GM23248 (cell line): ENCODE measurements at regions not wholly inside any gene's neighbourhood (a gene's known extent, or its start where the extent isn't known, plus 50 kb on each side); places are given as distances from the start of the nearest gene placed in this dataset.

Source experiments
- DNase-seq: peaks from one replicate; pipeline ENCODE4 v3.0.0-alpha.2; 2015
- H2AFZ ChIP-seq: fragments of 200-600 bp; sonication (generic); 2 replicates; pipeline ENCODE4 v1.6.1; 2016; ENCODE audit warnings: antibody characterized with exemption
- H3F3A ChIP-seq: fragments of 200-600 bp; sonication (generic); 2 replicates; pipeline ENCODE4 v1.6.1; 2016; ENCODE audit warnings: mild to moderate bottlenecking, antibody characterized with exemption, mixed run types; ENCODE audit not compliant: insufficient read depth
- H3K27ac ChIP-seq: fragments of 200-600 bp; sonication (generic); 2 replicates; pipeline ENCODE4 v1.5.1; 2016; ENCODE audit warnings: mild to moderate bottlenecking
- H3K27me3 ChIP-seq: fragments of 200-600 bp; sonication (generic); replicated peaks from 2 replicates; pipeline ENCODE4 v1.6.1; 2016; ENCODE audit warnings: mild to moderate bottlenecking; ENCODE audit not compliant: insufficient read depth
- H3K36me3 ChIP-seq: fragments of 200-600 bp; sonication (generic); 2 replicates; pipeline ENCODE4 v1.6.1; 2016; ENCODE audit warnings: low read depth, mild to moderate bottlenecking
- H3K4me1 ChIP-seq: fragments of 200-600 bp; sonication (generic); 2 replicates; pipeline ENCODE4 v1.6.1; 2016; ENCODE audit warnings: mild to moderate bottlenecking; ENCODE audit not compliant: insufficient read depth
- H3K4me2 ChIP-seq: fragments of 200-600 bp; sonication (generic); one replicate; pipeline ENCODE4 v1.6.1; 2016; ENCODE audit warnings: mild to moderate bottlenecking; ENCODE audit not compliant: unreplicated experiment
- H3K4me3 ChIP-seq: fragments of 200-600 bp; sonication (generic); 2 replicates; pipeline ENCODE4 v1.5.1; 2016; ENCODE audit warnings: mild to moderate bottlenecking
- H3K79me2 ChIP-seq: fragments of 200-600 bp; sonication (generic); 2 replicates; pipeline ENCODE4 v1.6.1; 2016; ENCODE audit warnings: mild to moderate bottlenecking; ENCODE audit not compliant: insufficient read depth
- H3K9ac ChIP-seq: fragments of 200-600 bp; sonication (generic); 2 replicates; pipeline ENCODE4 v1.6.1; 2016; ENCODE audit warnings: mild to moderate bottlenecking
- H3K9me2 ChIP-seq: fragments of 200-600 bp; sonication (generic); 2 replicates; pipeline ENCODE4 v1.6.1; 2016; ENCODE audit warnings: mixed run types, mild to moderate bottlenecking, moderate library complexity; ENCODE audit not compliant: insufficient read depth
- H3K9me3 ChIP-seq: fragments of 200-600 bp; sonication (generic); one replicate; pipeline ENCODE4 v1.6.1; 2017; ENCODE audit warnings: low read depth
- H4K20me1 ChIP-seq: fragments of 200-600 bp; sonication (generic); 2 replicates; pipeline ENCODE4 v1.6.0; 2016; ENCODE audit not compliant: insufficient read depth
- EZH2 ChIP-seq: fragments of 200-600 bp; sonication (generic); IDR thresholded peaks from 2 replicates; pipeline ENCODE4 v1.6.1; 2018; ENCODE audit warnings: antibody characterized with exemption, mild to moderate bottlenecking; ENCODE audit not compliant: insufficient read depth, poor library complexity, severe bottlenecking
- EZH2phosphoT487 ChIP-seq: fragments of 200-600 bp; sonication (generic); IDR thresholded peaks from 2 replicates; pipeline ENCODE4 v1.6.1; 2018; ENCODE audit warnings: antibody characterized with exemption, moderate library complexity, mild to moderate bottlenecking, low read depth; ENCODE audit not compliant: insufficient read depth
- WGBS, 2 experiments: methylation state at CpG; one replicate each; pipeline ENCODE4 v1.1.6; 2015 to 2017; ENCODE audit warnings: low lambda C conversion rate in 2 of 2, low coverage in 1 of 2; ENCODE audit errors: missing lambda C conversion rate in 2 of 2; 5-methylcytosine and 5-hydroxymethylcytosine counted together
- in situ Hi-C: fragments of 300-500 bp; cut with MboI; formaldehyde crosslinking; loops from 2 replicates; pipeline ENCODE4 v1.15.0; 2020

- H3K36me3 ChIP-seq, result no peaks in the 10 kb centered on the region
- DNase-seq, result no peak
- 31 to 41% methylated on average over 8 of the region's 8 CpGs for WGBS, 2 experiments
Measured at GRCh38 chr17:74053712-74054078, 149.8 kb upstream of the RPL38 start.

GRCh38 chr17:74054249-74054648 lies 149.2 kb upstream of the RPL38 start:
- Histone ChIP-seq H3K36me3 (no peaks in the 10 kb centered on the region), H3K4me2 (no peak overlapping the region), H3K4me1 (no peaks in the 10 kb centered on the region), H4K20me1 (no peaks in the 10 kb centered on the region), H3K9me2 (no peaks in the 10 kb centered on the region), H3K4me3 (no peak overlapping the region), H3F3A (no peaks in the 10 kb centered on the region), H3K27ac (no peak overlapping the region), H3K79me2 (no peaks in the 10 kb centered on the region), H3K9me3 (no peaks in the 10 kb centered on the region), H2AFZ (no peak overlapping the region), H3K27me3 (peaks cover 11% of the 10 kb centered on the region; the same call in 1 of the 2 replicates), H3K9ac (no peak overlapping the region)
- in situ Hi-C loops, result no loop called here
- WGBS, 2 experiments, result 22 to 38% methylated on average over 4 of the region's 4 CpGs
- no peak for DNase-seq
- TF ChIP-seq EZH2, result no peak
- TF ChIP-seq EZH2phosphoT487, result no peak

More at GRCh38 chr17:74053712-74054078, 149.8 kb upstream of the RPL38 start:
- H3K9me2 ChIP-seq, result no peaks in the 10 kb centered on the region
- peaks cover 11% of the 10 kb centered on the region; the same call in 1 of the 2 replicates for H3K27me3 ChIP-seq
- no peaks in the 10 kb centered on the region for H4K20me1 ChIP-seq
- no peaks in the 10 kb centered on the region for H3K79me2 ChIP-seq
- no peaks in the 10 kb centered on the region for H3K9me3 ChIP-seq
- in situ Hi-C loops, result no loop called here
- no peaks in the 10 kb centered on the region for H3F3A ChIP-seq
- no peak overlapping the region for H3K4me2 ChIP-seq
- H3K9ac ChIP-seq, result no peak overlapping the region
- no peak overlapping the region for H2AFZ ChIP-seq
- no peak overlapping the region for H3K27ac ChIP-seq
- TF ChIP-seq EZH2, result no peak
- no peak for TF ChIP-seq EZH2phosphoT487
- H3K4me3 ChIP-seq, result no peak overlapping the region
- H3K4me1 ChIP-seq, result no peaks in the 10 kb centered on the region

GRCh38 chr17:74055508-74056160 lies 147.8 kb upstream of the RPL38 start:
- in situ Hi-C loops, result no loop called here
- no peak overlapping the region for H3K9ac ChIP-seq

GRCh38 chr17:74059479-74060240 lies 143.8 kb upstream of the RPL38 start:
- no peaks in the 10 kb centered on the region for H3K9me2 ChIP-seq
- WGBS, 2 experiments, result 14 to 21% methylated on average over 4 of the region's 4 CpGs
- in situ Hi-C loops, result no loop called here
- H3K4me3 ChIP-seq, result no peak overlapping the region
- H3F3A ChIP-seq, result no peaks in the 10 kb centered on the region
- H3K4me2 ChIP-seq, result no peak overlapping the region
- no peak overlapping the region for H3K9ac ChIP-seq
- no peaks in the 10 kb centered on the region for H4K20me1 ChIP-seq
- TF ChIP-seq EZH2 (no peak), EZH2phosphoT487 (no peak)
- H3K27ac ChIP-seq, result no peak overlapping the region
- DNase-seq, result no peak
- H3K79me2 ChIP-seq, result no peaks in the 10 kb centered on the region
- no peaks in the 10 kb centered on the region for H3K4me1 ChIP-seq
- H3K27me3 ChIP-seq, result no peaks in the 10 kb centered on the region; the same call in 1 of the 2 replicates
- H2AFZ ChIP-seq, result no peak overlapping the region
- no peaks in the 10 kb centered on the region for H3K36me3 ChIP-seq
- no peaks in the 10 kb centered on the region for H3K9me3 ChIP-seq

More at GRCh38 chr17:74055508-74056160, 147.8 kb upstream of the RPL38 start:
- no peaks in the 10 kb centered on the region for H4K20me1 ChIP-seq
- no peak overlapping the region for H3K4me3 ChIP-seq
- H3K9me3 ChIP-seq, result no peaks in the 10 kb centered on the region
- WGBS, 2 experiments, result 25 to 32% methylated on average over 9 to 11 of the region's 11 CpGs
- H3K27ac ChIP-seq, result no peak overlapping the region
- H3K27me3 ChIP-seq, result peaks cover 11% of the 10 kb centered on the region
- no peaks in the 10 kb centered on the region for H3K36me3 ChIP-seq
- H3K9me2 ChIP-seq, result no peaks in the 10 kb centered on the region
- no peak overlapping the region for H3K4me2 ChIP-seq
- no peaks in the 10 kb centered on the region for H3K4me1 ChIP-seq
- TF ChIP-seq EZH2, result no peak
- no peak for TF ChIP-seq EZH2phosphoT487
- no peak overlapping the region for H2AFZ ChIP-seq
- H3F3A ChIP-seq, result no peaks in the 10 kb centered on the region
- H3K79me2 ChIP-seq, result no peaks in the 10 kb centered on the region
- no peak for DNase-seq
